ENCODE measurements at regions not wholly inside any gene's neighbourhood (a gene's known extent, or its start where the extent isn't known, plus 50 kb on each side); places are given as distances from the start of the nearest gene placed in this dataset.

DNA sequence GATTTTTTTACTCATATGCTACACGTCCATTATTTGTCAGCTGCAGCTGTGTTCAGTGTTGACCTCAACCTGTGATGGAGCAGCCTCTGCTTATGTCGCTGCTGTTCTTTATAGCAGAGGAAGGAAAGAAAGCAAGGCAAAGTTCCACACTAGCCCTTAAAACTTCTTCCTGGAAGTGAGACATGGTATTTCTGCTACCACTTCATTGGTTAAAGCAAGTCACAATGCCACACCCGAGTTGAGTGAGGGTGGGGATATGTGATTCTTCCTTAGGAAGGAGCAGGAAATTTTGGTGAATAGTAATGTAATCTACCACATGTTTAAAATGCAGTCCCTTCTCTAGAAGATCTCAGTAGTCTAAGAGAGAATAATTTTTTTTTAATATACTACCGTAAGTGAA lies 224.8 kb upstream of the DMRT1 start:
- TF ChIP-seq, protein P1, sequence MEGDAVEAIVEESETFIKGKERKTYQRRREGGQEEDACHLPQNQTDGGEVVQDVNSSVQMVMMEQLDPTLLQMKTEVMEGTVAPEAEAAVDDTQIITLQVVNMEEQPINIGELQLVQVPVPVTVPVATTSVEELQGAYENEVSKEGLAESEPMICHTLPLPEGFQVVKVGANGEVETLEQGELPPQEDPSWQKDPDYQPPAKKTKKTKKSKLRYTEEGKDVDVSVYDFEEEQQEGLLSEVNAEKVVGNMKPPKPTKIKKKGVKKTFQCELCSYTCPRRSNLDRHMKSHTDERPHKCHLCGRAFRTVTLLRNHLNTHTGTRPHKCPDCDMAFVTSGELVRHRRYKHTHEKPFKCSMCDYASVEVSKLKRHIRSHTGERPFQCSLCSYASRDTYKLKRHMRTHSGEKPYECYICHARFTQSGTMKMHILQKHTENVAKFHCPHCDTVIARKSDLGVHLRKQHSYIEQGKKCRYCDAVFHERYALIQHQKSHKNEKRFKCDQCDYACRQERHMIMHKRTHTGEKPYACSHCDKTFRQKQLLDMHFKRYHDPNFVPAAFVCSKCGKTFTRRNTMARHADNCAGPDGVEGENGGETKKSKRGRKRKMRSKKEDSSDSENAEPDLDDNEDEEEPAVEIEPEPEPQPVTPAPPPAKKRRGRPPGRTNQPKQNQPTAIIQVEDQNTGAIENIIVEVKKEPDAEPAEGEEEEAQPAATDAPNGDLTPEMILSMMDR (IDR thresholded peaks at IDR 0.05) = no peak
- TF ChIP-seq, protein P2, sequence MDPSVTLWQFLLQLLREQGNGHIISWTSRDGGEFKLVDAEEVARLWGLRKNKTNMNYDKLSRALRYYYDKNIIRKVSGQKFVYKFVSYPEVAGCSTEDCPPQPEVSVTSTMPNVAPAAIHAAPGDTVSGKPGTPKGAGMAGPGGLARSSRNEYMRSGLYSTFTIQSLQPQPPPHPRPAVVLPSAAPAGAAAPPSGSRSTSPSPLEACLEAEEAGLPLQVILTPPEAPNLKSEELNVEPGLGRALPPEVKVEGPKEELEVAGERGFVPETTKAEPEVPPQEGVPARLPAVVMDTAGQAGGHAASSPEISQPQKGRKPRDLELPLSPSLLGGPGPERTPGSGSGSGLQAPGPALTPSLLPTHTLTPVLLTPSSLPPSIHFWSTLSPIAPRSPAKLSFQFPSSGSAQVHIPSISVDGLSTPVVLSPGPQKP (IDR thresholded peaks at IDR 0.05; ENCODE audit: low read depth, low read length) = no peak
- no peak for TF ChIP-seq RFX5 (IDR thresholded peaks at IDR 0.05)
- TF ChIP-seq CHD4 (IDR thresholded peaks at IDR 0.05; ENCODE audit: borderline replicate concordance) = no peak
- TF ChIP-seq BCL3 (IDR thresholded peaks at IDR 0.05) = no peak
- no peak for TF ChIP-seq POLR2A (IDR thresholded peaks at IDR 0.05; ENCODE audit: low read length)
- TF ChIP-seq, protein P3, sequence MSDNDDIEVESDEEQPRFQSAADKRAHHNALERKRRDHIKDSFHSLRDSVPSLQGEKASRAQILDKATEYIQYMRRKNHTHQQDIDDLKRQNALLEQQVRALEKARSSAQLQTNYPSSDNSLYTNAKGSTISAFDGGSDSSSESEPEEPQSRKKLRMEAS (IDR thresholded peaks at IDR 0.05) = no peak
- TF ChIP-seq RNF2 (IDR thresholded peaks at IDR 0.05; ENCODE audit: borderline replicate concordance, low read depth) = no peak

All from A549 (cell line).